Tibial nerve (tissue), 4 donors: ENCODE measurements at regions not wholly inside any gene's neighbourhood (a gene's known extent, or its start where the extent isn't known, plus 50 kb on each side); places are given as distances from the start of the nearest gene placed in this dataset.
"Not testable (repeated sequence)": the region's sequence is repeated elsewhere in the genome, so short reads cannot be mapped to it uniquely, and the experiment has no call there.

ENCODE experiments used
- DNase-seq, 2 donors: peaks; one replicate each; pipeline ENCODE4 v3.0.0-alpha.2; 2019; ENCODE audit warnings: low spot score in 2 of 2
- H3K27ac ChIP-seq, 4 donors: fragments of 200-600 bp; sonication (generic) in 3 of 4; one replicate each; pipeline ENCODE4 v1.5.1; 2017 to 2019; ENCODE audit warnings: mild to moderate bottlenecking in 1 of 4
- H3K27me3 ChIP-seq, 2 donors: fragments of 200-600 bp; sonication (generic) in 1 of 2; one replicate each; pipeline versions ENCODE4 v1.5.1 to v1.6.0; 2017 to 2019
- H3K36me3 ChIP-seq, 3 donors: fragments of 200-600 bp; sonication (generic); one replicate each; pipeline ENCODE4 v1.5.1; 2018 to 2019
- H3K4me1 ChIP-seq, 4 donors: fragments of 200-600 bp; sonication (generic) in 3 of 4; one replicate each; pipeline ENCODE4 v1.5.1; 2017 to 2019
- H3K4me3 ChIP-seq, 4 donors: fragments of 200-600 bp; sonication (generic) in 3 of 4; one replicate each; pipeline ENCODE4 v1.5.1; 2017 to 2019; ENCODE audit warnings: mild to moderate bottlenecking in 1 of 4, moderate library complexity in 1 of 4
- H3K9me3 ChIP-seq, 4 donors: fragments of 200-600 bp; sonication (generic) in 3 of 4; one replicate each; pipeline ENCODE4 v1.5.1; 2017 to 2019
- EP300 ChIP-seq, 2 donors: sonication (generic); formaldehyde crosslinking; IDR thresholded peaks; one replicate each; pipeline ENCODE4 v1.6.1; 2017; ENCODE audit warnings: antibody characterized with exemption in 2 of 2, mild to moderate bottlenecking in 1 of 2
- WGBS, 2 donors: methylation state at CpG; one replicate each; pipeline ENCODE4 v1.1.5; 2018; 5-methylcytosine and 5-hydroxymethylcytosine counted together

DNA sequence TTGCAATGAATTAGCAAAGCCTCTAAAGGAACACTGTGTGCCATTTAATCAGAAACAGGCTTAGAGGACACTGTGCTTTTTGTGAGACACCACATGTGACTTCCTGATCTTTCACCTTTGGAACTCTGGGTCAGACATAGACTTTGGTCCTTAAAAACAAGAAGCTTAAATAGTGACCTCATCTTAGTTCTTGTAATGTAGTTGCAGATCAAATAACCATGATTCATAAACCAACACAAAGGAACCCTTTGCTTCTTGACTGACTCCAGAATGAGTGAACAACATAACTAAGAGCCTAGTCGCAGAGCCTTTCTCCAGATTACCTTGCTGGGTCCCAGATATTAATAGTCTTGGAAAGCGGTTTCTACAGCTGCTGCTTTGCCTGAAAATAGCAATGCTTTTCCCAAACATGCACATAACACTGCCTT, 947.3 kb downstream of the SPATA31A6 start:
- H3K27ac ChIP-seq = peak overlapping the region in 2 of 4 donors; percentile 72 to 73
- 21 to 29% methylated on average over 2 of the region's 2 CpGs for WGBS, 2 donors

GRCh38 chr9:43135440-43135839, 952.0 kb downstream of the SPATA31A6 start:
- H3K4me3 ChIP-seq, H3K9me3 ChIP-seq, H3K27ac ChIP-seq, H3K4me1 ChIP-seq, H3K36me3 ChIP-seq, H3K27me3 ChIP-seq, DNase-seq: not testable (repeated sequence)
- WGBS, 2 donors = 70 to 71% methylated on average over 4 of the region's 4 CpGs

More for the DNA sequence above, 947.3 kb downstream of the SPATA31A6 start:
- not testable (repeated sequence) for H3K4me1 ChIP-seq, H3K4me3 ChIP-seq, H3K27me3 ChIP-seq, H3K9me3 ChIP-seq, H3K36me3 ChIP-seq
- DNase-seq = peak in 1 of 2 donors; percentile 64
- TF ChIP-seq EP300 (IDR thresholded peaks at IDR 0.05) = peak in 1 of 2 donors; percentile 93

- peak overlapping the region in 1 of 4 donors; percentile 44 for H3K27ac ChIP-seq
- H3K4me1 ChIP-seq, DNase-seq, H3K36me3 ChIP-seq, H3K4me3 ChIP-seq, H3K9me3 ChIP-seq, H3K27me3 ChIP-seq: not testable (repeated sequence)
- WGBS, 2 donors = 83 to 89% methylated on average over 5 to 6 of the region's 10 CpGs
Measured at GRCh38 chr9:43138909-43139308, 955.5 kb downstream of the SPATA31A6 start.

DNA sequence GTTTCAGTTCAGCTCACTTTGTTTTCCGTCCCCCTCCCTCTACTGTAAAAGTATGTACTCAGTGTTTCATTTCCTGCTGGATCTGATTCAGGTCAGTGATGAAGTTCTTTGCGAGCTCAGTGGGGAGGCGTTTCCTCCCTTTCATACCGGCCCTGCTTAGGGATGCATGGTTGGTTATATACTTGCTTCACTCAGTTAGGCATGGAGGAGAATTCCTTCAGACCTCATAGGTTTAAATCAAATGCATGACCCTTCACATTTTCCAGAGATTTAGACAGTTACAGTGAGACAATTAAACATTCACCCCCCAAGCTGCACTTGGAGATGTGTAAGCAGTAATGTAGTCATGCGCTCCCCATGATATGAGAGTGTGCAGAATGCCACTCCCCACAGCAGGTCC, 955.9 kb downstream of the SPATA31A6 start:
- DNase-seq, H3K4me3 ChIP-seq, H3K27me3 ChIP-seq, H3K4me1 ChIP-seq, H3K27ac ChIP-seq, H3K36me3 ChIP-seq, H3K9me3 ChIP-seq: not testable (repeated sequence)
- 50% methylated on average over 1 of the region's 5 CpGs; no CpG with 5 or more reads in 1 of the 2 donors for WGBS, 2 donors

- not testable (repeated sequence) for H3K27me3 ChIP-seq, H3K36me3 ChIP-seq, H3K4me1 ChIP-seq, DNase-seq, H3K9me3 ChIP-seq, H3K4me3 ChIP-seq
- WGBS, 2 donors = 68 to 81% methylated on average over 6 to 7 of the region's 8 CpGs
- peak in 1 of 2 donors; percentile 50 for TF ChIP-seq EP300 (IDR thresholded peaks at IDR 0.05)
- H3K27ac ChIP-seq = peak overlapping the region in 1 of 4 donors; percentile 65
Measured at GRCh38 chr9:43139878-43140608, 956.6 kb downstream of the SPATA31A6 start.
